ENCODE measurements at regions not wholly inside any gene's neighbourhood (a gene's known extent, or its start where the extent isn't known, plus 50 kb on each side); places are given as distances from the start of the nearest gene placed in this dataset.
A peak's percentile ranks its signal among the peaks of the same experiment; 100 is the strongest.
"Not testable (repeated sequence)": the region's sequence is repeated elsewhere in the genome, so short reads cannot be mapped to it uniquely, and the experiment has no call there.

GRCh38 chr13:76620036-76620435, 266.2 kb downstream of the KCTD12 start:
- DNase-seq (ENCODE audit: low read depth), result no peak

- DNase-seq (ENCODE audit: low read depth), result no peak
Observed at GRCh38 chr13:76619631-76620030, 266.6 kb downstream of the KCTD12 start.

- no peak for DNase-seq (ENCODE audit: low read depth)
Observed at GRCh38 chr13:76610819-76611415, 275.3 kb downstream of the KCTD12 start.

- no peak for DNase-seq (ENCODE audit: low read depth)
Observed at GRCh38 chr13:76609643-76610042, 276.6 kb downstream of the KCTD12 start.

- DNase-seq (ENCODE audit: low read depth), result no peak
Observed at GRCh38 chr13:76607866-76608265, 278.3 kb downstream of the KCTD12 start.

- peak; percentile 5 for DNase-seq (ENCODE audit: low read depth)
Observed at GRCh38 chr13:76600081-76600480, 286.1 kb downstream of the KCTD12 start.

GRCh38 chr13:76597868-76598267, 288.3 kb downstream of the KCTD12 start:
- no peak for DNase-seq (ENCODE audit: low read depth)

- DNase-seq (ENCODE audit: low read depth), result peak; percentile 2
Observed at GRCh38 chr13:76596216-76596615, 290.0 kb downstream of the KCTD12 start.

- no peak for DNase-seq (ENCODE audit: low read depth)
Observed at GRCh38 chr13:76594435-76594834, 291.8 kb downstream of the KCTD12 start.

- DNase-seq (ENCODE audit: low read depth), result no peak
Observed at GRCh38 chr13:76586842-76587241, 299.4 kb downstream of the KCTD12 start.

GRCh38 chr13:76579701-76580100, 306.5 kb downstream of the KCTD12 start:
- DNase-seq (ENCODE audit: low read depth), result no peak

- not testable (repeated sequence) for DNase-seq (ENCODE audit: low read depth)
Observed at GRCh38 chr13:76575634-76576033, 310.6 kb downstream of the KCTD12 start.

GRCh38 chr13:76570510-76570971, 315.7 kb downstream of the KCTD12 start:
- no peak for DNase-seq (ENCODE audit: low read depth)

- no peak for DNase-seq (ENCODE audit: low read depth)
Observed at GRCh38 chr13:76556627-76557026, 329.6 kb downstream of the KCTD12 start.

- DNase-seq (ENCODE audit: low read depth), result no peak
Observed at GRCh38 chr13:76552807-76553206, 333.4 kb downstream of the KCTD12 start.

- no peak for DNase-seq (ENCODE audit: low read depth)
Observed at GRCh38 chr13:76552041-76552772, 334.0 kb downstream of the KCTD12 start.

GRCh38 chr13:76542176-76542575, 344.0 kb downstream of the KCTD12 start:
- no peak for DNase-seq (ENCODE audit: low read depth)

GRCh38 chr13:76538004-76538403, 348.2 kb downstream of the KCTD12 start:
- no peak for DNase-seq (ENCODE audit: low read depth)

GRCh38 chr13:76533251-76533650, 353.0 kb downstream of the KCTD12 start:
- peak; percentile 47 for DNase-seq (ENCODE audit: low read depth)

- DNase-seq (ENCODE audit: low read depth), result no peak
Observed at GRCh38 chr13:76527041-76527440, 359.2 kb downstream of the KCTD12 start.

GRCh38 chr13:76523740-76524340, 362.4 kb downstream of the KCTD12 start:
- DNase-seq (ENCODE audit: low read depth), result peak; percentile 20

- peak; percentile 35 for DNase-seq (ENCODE audit: low read depth)
Observed at GRCh38 chr13:76522083-76522755, 364.0 kb downstream of the KCTD12 start.

GRCh38 chr13:76519685-76520084, 366.5 kb downstream of the KCTD12 start:
- no peak for DNase-seq (ENCODE audit: low read depth)

Measured in amniotic epithelial cell (primary cell).